NT2/D1 (cell line): ENCODE measurements at regions not wholly inside any gene's neighbourhood (a gene's known extent, or its start where the extent isn't known, plus 50 kb on each side); places are given as distances from the start of the nearest gene placed in this dataset.

ENCODE experiments used
- SUZ12 ChIP-seq: IDR thresholded peaks from 2 replicates; pipeline ENCODE4 v1.6.1; 2011; ENCODE audit not compliant: insufficient read length, insufficient read depth; ENCODE audit errors: extremely low read depth
- YY1 ChIP-seq: IDR thresholded peaks from 2 replicates; pipeline ENCODE4 v1.6.1; 2011; ENCODE audit not compliant: insufficient read length, insufficient read depth
- ZNF274 ChIP-seq: IDR thresholded peaks from 2 replicates; pipeline ENCODE4 v1.6.1; 2011; ENCODE audit warnings: mild to moderate bottlenecking, low read depth, low read length

GRCh38 chr6:113616701-113617274 is 240.4 kb upstream of the MARCKS start:
- TF ChIP-seq ZNF274: no peak
- TF ChIP-seq YY1: no peak
- no peak for TF ChIP-seq SUZ12
